Endothelial cell (in vitro differentiated cells): ENCODE measurements at regions not wholly inside any gene's neighbourhood (a gene's known extent, or its start where the extent isn't known, plus 50 kb on each side); places are given as distances from the start of the nearest gene placed in this dataset.

Experiments used
- DNase-seq: peaks from one replicate; pipeline ENCODE4 v3.0.0; 2021; ENCODE audit warnings: low spot score
- H3K27ac Mint-ChIP-seq: one replicate; pipeline ENCODE4 v1.8.0; 2021; ENCODE audit warnings: mixed read lengths, inconsistent platforms; ENCODE audit not compliant: unreplicated experiment
- H3K27me3 Mint-ChIP-seq: one replicate; pipeline ENCODE4 v1.8.0; 2021; ENCODE audit warnings: mild to moderate bottlenecking, moderate library complexity, mixed read lengths, inconsistent platforms; ENCODE audit not compliant: unreplicated experiment
- H3K36me3 Mint-ChIP-seq: one replicate; pipeline ENCODE4 v1.8.0; 2021; ENCODE audit warnings: mild to moderate bottlenecking, low read depth, mixed read lengths, inconsistent platforms; ENCODE audit not compliant: unreplicated experiment
- H3K4me1 Mint-ChIP-seq: one replicate; pipeline ENCODE4 v1.8.0; 2021; ENCODE audit warnings: mild to moderate bottlenecking, mixed read lengths, inconsistent platforms; ENCODE audit not compliant: unreplicated experiment
- H3K4me3 Mint-ChIP-seq: one replicate; pipeline ENCODE4 v1.8.0; 2021; ENCODE audit warnings: mild to moderate bottlenecking, mixed read lengths, inconsistent platforms; ENCODE audit not compliant: unreplicated experiment
- H3K9me3 Mint-ChIP-seq: one replicate; pipeline ENCODE4 v1.8.0; 2021; ENCODE audit warnings: mixed read lengths, inconsistent platforms; ENCODE audit not compliant: unreplicated experiment
- CTCF ChIP-seq: fragments of 200-600 bp; sonication (generic); IDR thresholded peaks from one replicate; pipeline ENCODE4 v1.5.0; 2021; ENCODE audit warnings: antibody characterized with exemption; ENCODE audit not compliant: unreplicated experiment

DNA sequence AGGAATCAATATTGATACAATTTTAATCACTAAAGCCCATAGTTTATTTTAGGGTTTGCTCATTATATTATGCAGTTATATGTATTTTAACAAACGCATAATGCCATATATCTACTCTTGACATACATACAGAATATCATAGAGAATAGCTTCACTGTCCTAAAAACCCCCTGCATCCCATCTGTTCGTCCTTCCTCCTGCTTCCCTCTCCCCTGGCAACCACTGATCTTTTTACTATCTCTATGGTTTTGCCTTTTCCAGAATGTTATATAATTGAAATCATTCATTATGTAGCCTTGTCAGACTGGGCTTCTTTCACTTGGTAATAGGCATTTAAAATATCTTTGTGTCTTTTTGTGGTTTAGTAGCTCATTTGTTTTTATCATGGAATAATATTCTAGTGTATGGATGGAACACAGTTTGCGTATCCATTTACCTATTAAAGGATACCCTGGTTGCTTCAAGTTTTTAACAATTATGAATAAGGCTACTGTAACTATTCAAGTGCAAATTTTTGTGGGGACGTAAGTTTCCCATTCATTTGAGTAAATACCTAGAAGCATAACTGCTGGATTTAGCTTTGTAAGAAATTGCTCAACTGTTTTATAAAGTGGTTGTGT, 801.6 kb upstream of the GCFC2 start:
- Mint-ChIP-seq H3K4me1 (no peaks in the 10 kb centered on the region), H3K9me3 (no peaks in the 10 kb centered on the region), H3K4me3 (no peak overlapping the region), H3K27me3 (no peaks in the 10 kb centered on the region), H3K27ac (no peak overlapping the region), H3K36me3 (no peaks in the 10 kb centered on the region)
- no peak for TF ChIP-seq CTCF
- DNase-seq: no peak

DNA sequence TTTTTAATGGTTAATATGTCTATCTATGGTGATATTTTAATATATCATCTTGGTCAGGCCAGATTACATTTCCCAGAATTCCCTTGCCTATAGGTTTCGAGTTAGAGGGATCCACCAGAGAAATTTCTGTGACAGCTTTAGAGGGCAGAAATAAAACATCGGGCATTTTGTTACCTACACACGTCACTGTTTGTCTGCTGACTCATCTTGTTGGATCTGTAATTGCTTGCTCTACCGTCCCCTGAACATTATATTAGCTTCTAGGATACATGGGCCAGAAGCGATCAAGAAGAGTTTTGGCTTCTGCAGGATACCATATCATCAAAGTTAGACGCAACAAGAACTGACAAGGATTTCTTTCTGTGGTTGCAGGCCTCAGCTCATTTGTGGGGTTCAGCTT, 795.8 kb upstream of the GCFC2 start:
- no peak for TF ChIP-seq CTCF
- Mint-ChIP-seq H3K9me3 (no peaks in the 10 kb centered on the region), H3K36me3 (no peaks in the 10 kb centered on the region)

GRCh38 chr2:76501641-76502040, 790.9 kb upstream of the GCFC2 start:
- Mint-ChIP-seq H3K9me3 (no peaks in the 10 kb centered on the region), H3K36me3 (no peaks in the 10 kb centered on the region), H3K27me3 (no peaks in the 10 kb centered on the region), H3K4me3 (no peak overlapping the region), H3K27ac (no peak overlapping the region), H3K4me1 (no peaks in the 10 kb centered on the region)
- TF ChIP-seq CTCF: no peak
- DNase-seq: no peak

More for the DNA sequence above, 795.8 kb upstream of the GCFC2 start:
- no peaks in the 10 kb centered on the region for H3K27me3 Mint-ChIP-seq
- no peak overlapping the region for H3K27ac Mint-ChIP-seq
- DNase-seq: no peak
- no peaks in the 10 kb centered on the region for H3K4me1 Mint-ChIP-seq
- H3K4me3 Mint-ChIP-seq: no peak overlapping the region

DNA sequence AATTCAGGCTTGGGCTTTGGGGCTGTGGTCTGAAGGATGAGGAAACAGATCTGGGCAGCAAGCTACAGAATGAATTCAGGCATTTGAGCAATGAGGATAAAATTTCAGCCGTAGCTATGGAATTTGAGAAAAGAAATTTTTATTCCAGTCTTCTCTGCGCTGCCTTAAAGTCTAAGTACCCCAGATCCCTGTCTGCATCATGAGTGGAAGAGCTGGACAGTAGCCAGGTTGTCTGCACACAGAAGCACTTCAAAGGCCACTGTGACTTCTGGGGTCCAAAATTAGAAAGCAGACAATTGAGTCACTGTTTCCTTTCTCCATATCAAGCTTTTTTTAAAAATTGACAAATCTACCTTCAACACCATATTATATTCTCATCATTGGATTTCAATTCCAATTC, 787.6 kb upstream of the GCFC2 start:
- DNase-seq: no peak
- Mint-ChIP-seq H3K27me3 (no peaks in the 10 kb centered on the region), H3K36me3 (no peaks in the 10 kb centered on the region), H3K9me3 (no peaks in the 10 kb centered on the region), H3K27ac (no peak overlapping the region), H3K4me3 (no peak overlapping the region), H3K4me1 (no peaks in the 10 kb centered on the region)
- no peak for TF ChIP-seq CTCF

DNA sequence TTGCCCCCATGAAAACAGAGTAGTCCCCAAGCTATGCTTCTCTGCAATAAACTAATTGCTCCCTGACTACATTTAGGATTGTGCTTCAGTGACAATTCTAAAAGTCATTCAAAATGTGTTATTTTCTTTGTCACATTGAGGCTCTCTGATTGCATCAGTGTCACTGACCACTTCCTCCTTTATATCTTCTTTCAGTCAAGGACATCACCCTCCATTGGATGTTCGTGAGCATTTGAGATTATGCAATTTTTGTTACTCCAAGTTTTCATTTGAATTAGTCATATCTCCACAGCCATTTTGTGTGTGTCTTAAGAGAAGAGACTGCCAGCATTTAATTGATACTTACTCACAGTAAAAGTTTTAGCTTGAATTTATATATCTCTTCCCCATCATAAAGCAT, 780.8 kb upstream of the GCFC2 start:
- Mint-ChIP-seq H3K4me3 (no peak overlapping the region), H3K36me3 (no peaks in the 10 kb centered on the region), H3K9me3 (no peaks in the 10 kb centered on the region), H3K27me3 (no peaks in the 10 kb centered on the region), H3K4me1 (no peaks in the 10 kb centered on the region), H3K27ac (no peak overlapping the region)
- no peak for DNase-seq
- TF ChIP-seq CTCF: no peak
